ENCODE measurements at regions not wholly inside any gene's neighbourhood (a gene's known extent, or its start where the extent isn't known, plus 50 kb on each side); places are given as distances from the start of the nearest gene placed in this dataset.
"Not testable (repeated sequence)": the region's sequence is repeated elsewhere in the genome, so short reads cannot be mapped to it uniquely, and the experiment has no call there.

DNA sequence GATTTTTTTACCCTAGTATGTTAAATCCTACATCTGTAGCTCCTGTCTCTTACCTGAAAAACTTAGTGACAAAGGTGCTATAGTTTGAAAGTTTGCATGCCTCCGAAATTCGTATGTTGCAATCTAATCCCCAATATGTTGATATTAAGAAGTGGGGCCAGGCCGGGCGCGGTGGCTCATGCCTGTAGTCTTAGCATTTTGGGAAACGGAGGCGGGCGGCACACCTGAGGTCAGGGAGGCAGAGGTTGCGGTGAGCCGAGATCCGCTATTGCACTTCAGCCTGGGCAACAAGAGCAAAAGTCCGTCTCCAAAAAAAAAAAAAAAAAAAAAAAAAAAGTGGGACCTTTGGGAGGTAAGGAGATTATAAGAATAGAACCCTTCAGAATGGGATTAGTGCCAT lies 471.3 kb upstream of the TECRL start:
- no peaks in the 10 kb centered on the region for H3K27me3 Mint-ChIP-seq
- CTCF ChIA-PET, result no interaction called here
- H3K36me3 Mint-ChIP-seq, result no peaks in the 10 kb centered on the region
- H3K9me3 Mint-ChIP-seq, result peaks cover 3% of the 10 kb centered on the region
- H3K27ac Mint-ChIP-seq, result no peak overlapping the region
- no peak for DNase-seq
- no peak overlapping the region for H3K4me3 Mint-ChIP-seq
- H3K4me1 Mint-ChIP-seq, result peaks cover 7% of the 10 kb centered on the region

- no peak for DNase-seq
- H3K27ac Mint-ChIP-seq, result no peak overlapping the region
- no peaks in the 10 kb centered on the region for H3K36me3 Mint-ChIP-seq
- H3K4me3 Mint-ChIP-seq, result no peak overlapping the region
- H3K27me3 Mint-ChIP-seq, result no peaks in the 10 kb centered on the region
- CTCF ChIA-PET, result no interaction called here
- H3K4me1 Mint-ChIP-seq, result no peaks in the 10 kb centered on the region
- peaks cover 8% of the 10 kb centered on the region for H3K9me3 Mint-ChIP-seq
Observed at GRCh38 chr4:64876021-64876420, 466.8 kb upstream of the TECRL start.

- H3K36me3 Mint-ChIP-seq, result no peaks in the 10 kb centered on the region
- DNase-seq, result no peak
- H3K9me3 Mint-ChIP-seq, result peaks cover 14% of the 10 kb centered on the region
- no peak overlapping the region for H3K27ac Mint-ChIP-seq
- H3K27me3 Mint-ChIP-seq, result no peaks in the 10 kb centered on the region
- H3K4me3 Mint-ChIP-seq, result no peak overlapping the region
- CTCF ChIA-PET, result no interaction called here
- no peaks in the 10 kb centered on the region for H3K4me1 Mint-ChIP-seq
Observed at GRCh38 chr4:64870558-64870957, 461.3 kb upstream of the TECRL start.

DNA sequence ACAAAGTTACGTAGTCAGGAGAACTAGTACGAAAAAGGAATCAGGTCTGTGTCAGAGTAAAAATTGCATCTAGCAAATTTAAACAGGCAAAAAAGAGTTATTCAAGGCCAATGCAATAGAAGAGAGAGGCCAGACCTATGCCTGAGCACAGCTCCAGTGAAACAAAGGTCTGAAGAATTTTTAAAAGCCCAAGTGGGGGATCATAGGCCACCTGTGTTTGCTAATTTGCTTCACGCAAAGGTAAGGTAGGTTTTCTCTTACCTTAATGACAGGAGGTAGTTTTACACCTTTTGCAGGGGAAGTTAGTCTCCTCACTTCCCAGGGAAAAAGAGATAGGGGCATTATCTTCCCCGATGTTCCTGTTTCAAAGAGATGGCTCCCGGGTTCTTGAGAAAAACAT lies 448.6 kb upstream of the TECRL start:
- Mint-ChIP-seq H3K4me3 (no peak overlapping the region), H3K27ac (no peak overlapping the region), H3K36me3 (no peaks in the 10 kb centered on the region), H3K4me1 (no peaks in the 10 kb centered on the region), H3K27me3 (no peaks in the 10 kb centered on the region), H3K9me3 (no peaks in the 10 kb centered on the region)
- no peak for DNase-seq
- CTCF ChIA-PET, result no interaction called here

DNA sequence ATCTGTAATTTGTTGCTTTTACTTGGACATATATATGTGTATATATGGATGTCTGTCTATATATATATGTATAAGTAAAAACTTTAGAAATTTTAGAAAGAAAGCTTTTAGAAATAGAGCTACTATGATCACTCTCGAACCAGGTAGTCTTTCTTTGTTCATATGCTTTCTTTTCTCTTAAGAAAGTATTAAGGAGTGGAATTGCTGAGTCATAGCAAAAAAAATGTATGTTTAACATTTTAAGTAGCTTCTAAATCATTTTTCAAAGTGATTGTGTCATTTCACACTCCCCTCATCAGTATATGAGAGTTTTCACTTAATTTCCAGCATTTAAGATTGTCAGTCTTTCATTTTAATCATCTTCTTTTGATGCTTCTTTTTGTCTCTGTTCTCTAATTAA lies 447.9 kb upstream of the TECRL start:
- Mint-ChIP-seq H3K4me3 (no peak overlapping the region), H3K27ac (no peak overlapping the region), H3K36me3 (no peaks in the 10 kb centered on the region), H3K27me3 (no peaks in the 10 kb centered on the region), H3K9me3 (no peaks in the 10 kb centered on the region), H3K4me1 (no peaks in the 10 kb centered on the region)
- CTCF ChIA-PET, result no interaction called here
- no peak for DNase-seq

- no peak overlapping the region for H3K27ac Mint-ChIP-seq
- H3K36me3 Mint-ChIP-seq, result no peaks in the 10 kb centered on the region
- H3K4me1 Mint-ChIP-seq, result no peaks in the 10 kb centered on the region
- CTCF ChIA-PET, result no interaction called here
- H3K4me3 Mint-ChIP-seq, result no peak overlapping the region
- DNase-seq, result no peak
- peaks cover 3% of the 10 kb centered on the region for H3K9me3 Mint-ChIP-seq
- no peaks in the 10 kb centered on the region for H3K27me3 Mint-ChIP-seq
Observed at GRCh38 chr4:64846417-64846816, 437.2 kb upstream of the TECRL start.

DNA sequence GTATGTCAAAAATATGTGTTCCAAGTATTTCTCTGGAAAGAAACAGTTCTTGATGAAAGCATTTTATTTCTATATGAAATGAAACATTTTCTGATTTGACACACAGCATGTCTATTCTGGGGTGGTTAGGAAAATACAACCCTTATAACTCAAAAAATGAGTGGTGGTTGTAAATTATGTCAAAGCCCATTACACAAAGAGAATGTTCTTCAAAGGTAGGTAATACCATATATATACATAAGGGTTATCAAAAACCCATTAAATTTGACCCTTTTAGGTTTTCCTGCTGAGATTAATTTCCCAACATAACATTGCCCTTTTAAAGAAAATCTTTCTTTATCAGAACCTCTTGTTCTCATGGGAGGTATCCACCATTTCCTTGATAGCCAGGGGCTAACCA lies 420.5 kb upstream of the TECRL start:
- Mint-ChIP-seq H3K4me3 (no peak overlapping the region), H3K36me3 (no peaks in the 10 kb centered on the region), H3K9me3 (peaks cover 12% of the 10 kb centered on the region), H3K27me3 (no peaks in the 10 kb centered on the region), H3K27ac (no peak overlapping the region), H3K4me1 (no peaks in the 10 kb centered on the region)
- CTCF ChIA-PET, result no interaction called here
- DNase-seq, result no peak

- no peaks in the 10 kb centered on the region for H3K9me3 Mint-ChIP-seq
- no peaks in the 10 kb centered on the region for H3K27me3 Mint-ChIP-seq
- H3K27ac Mint-ChIP-seq, result no peak overlapping the region
- CTCF ChIA-PET, result no interaction called here
- H3K4me3 Mint-ChIP-seq, result no peak overlapping the region
- H3K4me1 Mint-ChIP-seq, result no peaks in the 10 kb centered on the region
- no peak for DNase-seq
- no peaks in the 10 kb centered on the region for H3K36me3 Mint-ChIP-seq
Observed at GRCh38 chr4:64824591-64824990, 415.3 kb upstream of the TECRL start.

DNA sequence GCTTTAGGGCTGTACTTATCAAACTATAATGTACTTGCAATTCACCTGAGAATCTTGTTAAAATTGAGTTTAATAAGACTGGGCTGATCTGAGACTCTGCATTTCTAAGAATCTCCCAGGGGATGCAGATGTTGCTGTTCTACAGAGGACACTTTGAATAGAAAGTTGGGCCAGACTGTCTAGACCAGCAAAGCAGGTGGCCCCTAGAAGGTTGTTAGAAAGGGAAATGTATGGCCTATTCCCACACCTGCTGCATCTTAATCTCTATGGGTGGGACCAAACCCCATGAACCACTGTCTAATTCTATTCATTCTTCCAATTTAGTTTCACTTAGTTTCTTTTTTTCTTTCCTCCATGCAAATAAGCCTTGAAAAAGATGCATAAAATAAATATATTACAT lies 413.2 kb upstream of the TECRL start:
- no peaks in the 10 kb centered on the region for H3K36me3 Mint-ChIP-seq
- no peaks in the 10 kb centered on the region for H3K4me1 Mint-ChIP-seq
- H3K27ac Mint-ChIP-seq, result no peak overlapping the region
- no peak for DNase-seq
- no peaks in the 10 kb centered on the region for H3K27me3 Mint-ChIP-seq
- no peaks in the 10 kb centered on the region for H3K9me3 Mint-ChIP-seq
- CTCF ChIA-PET, result no interaction called here
- no peak overlapping the region for H3K4me3 Mint-ChIP-seq

GRCh38 chr4:64821219-64821976 lies 412.1 kb upstream of the TECRL start:
- H3K27me3 Mint-ChIP-seq, result no peaks in the 10 kb centered on the region
- CTCF ChIA-PET, result no interaction called here

DNA sequence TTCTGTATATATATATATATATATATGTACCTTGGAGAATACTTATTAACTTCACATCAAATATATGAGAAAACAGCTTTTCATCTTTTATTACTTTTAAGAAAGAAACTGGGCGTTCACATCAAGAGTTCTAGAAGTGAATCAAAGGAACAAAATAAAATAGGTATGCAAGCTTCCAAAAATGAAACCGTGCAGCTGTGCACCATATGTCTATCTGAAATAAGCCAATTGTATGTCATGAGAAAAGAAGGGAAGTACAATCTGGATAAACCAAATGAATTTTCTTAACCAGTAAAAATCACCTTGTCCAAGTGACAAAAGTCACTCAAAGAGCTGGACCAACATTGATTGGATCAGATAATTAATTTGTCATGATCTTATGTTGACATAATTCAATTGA lies 405.4 kb upstream of the TECRL start:
- Mint-ChIP-seq H3K9me3 (peaks cover 3% of the 10 kb centered on the region), H3K27ac (no peak overlapping the region), H3K4me1 (no peaks in the 10 kb centered on the region), H3K4me3 (no peak overlapping the region), H3K27me3 (no peaks in the 10 kb centered on the region), H3K36me3 (no peaks in the 10 kb centered on the region)
- CTCF ChIA-PET, result no interaction called here
- no peak for DNase-seq

More at GRCh38 chr4:64821219-64821976, 412.1 kb upstream of the TECRL start:
- H3K27ac Mint-ChIP-seq, result no peak overlapping the region
- no peaks in the 10 kb centered on the region for H3K4me1 Mint-ChIP-seq
- no peak overlapping the region for H3K4me3 Mint-ChIP-seq
- no peaks in the 10 kb centered on the region for H3K36me3 Mint-ChIP-seq
- no peak for DNase-seq
- no peaks in the 10 kb centered on the region for H3K9me3 Mint-ChIP-seq

DNA sequence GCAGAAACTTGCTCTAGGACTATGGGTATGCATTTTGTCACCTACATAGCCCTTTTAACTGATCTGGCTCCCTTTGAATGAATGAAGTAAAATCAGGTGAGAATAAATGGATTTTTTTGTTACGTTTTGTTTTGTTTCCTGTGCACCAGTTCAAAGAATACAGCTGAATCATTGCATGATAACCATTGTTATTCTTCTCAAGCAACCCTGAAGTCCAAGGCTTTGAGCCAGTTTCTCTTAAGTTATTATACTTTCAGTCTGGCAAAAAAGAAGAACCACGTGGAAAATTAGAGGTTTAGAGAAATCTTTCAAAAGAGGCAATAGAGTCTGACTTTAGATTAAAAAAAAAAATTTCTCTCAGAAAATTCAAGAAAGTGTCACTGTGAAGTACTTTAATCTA lies 398.6 kb upstream of the TECRL start:
- no peak for DNase-seq

GRCh38 chr4:64799751-64800150 lies 390.5 kb upstream of the TECRL start:
- DNase-seq, result no peak
- H3K27me3 Mint-ChIP-seq, result no peaks in the 10 kb centered on the region
- CTCF ChIA-PET, result interaction anchor here (0.6 kb wide), 1 partner anchor 23 kb away, joined by 3 read pairs; no protein-coding TSS in a partner anchor
- H3K9me3 Mint-ChIP-seq, result peaks cover 9% of the 10 kb centered on the region
- no peaks in the 10 kb centered on the region for H3K36me3 Mint-ChIP-seq
- H3K27ac Mint-ChIP-seq, result no peak overlapping the region
- no peak overlapping the region for H3K4me3 Mint-ChIP-seq
- no peaks in the 10 kb centered on the region for H3K4me1 Mint-ChIP-seq

More for the DNA sequence above, 398.6 kb upstream of the TECRL start:
- no peaks in the 10 kb centered on the region for H3K4me1 Mint-ChIP-seq
- H3K27ac Mint-ChIP-seq, result no peak overlapping the region
- no peaks in the 10 kb centered on the region for H3K27me3 Mint-ChIP-seq
- CTCF ChIA-PET, result no interaction called here
- no peak overlapping the region for H3K4me3 Mint-ChIP-seq
- H3K9me3 Mint-ChIP-seq, result peaks cover 12% of the 10 kb centered on the region
- no peaks in the 10 kb centered on the region for H3K36me3 Mint-ChIP-seq

- H3K4me1 Mint-ChIP-seq, CTCF ChIA-PET, H3K36me3 Mint-ChIP-seq, H3K9me3 Mint-ChIP-seq, H3K4me3 Mint-ChIP-seq, H3K27me3 Mint-ChIP-seq, DNase-seq, H3K27ac Mint-ChIP-seq: not testable (repeated sequence)
Observed at GRCh38 chr4:64798828-64799227, 389.6 kb upstream of the TECRL start.

DNA sequence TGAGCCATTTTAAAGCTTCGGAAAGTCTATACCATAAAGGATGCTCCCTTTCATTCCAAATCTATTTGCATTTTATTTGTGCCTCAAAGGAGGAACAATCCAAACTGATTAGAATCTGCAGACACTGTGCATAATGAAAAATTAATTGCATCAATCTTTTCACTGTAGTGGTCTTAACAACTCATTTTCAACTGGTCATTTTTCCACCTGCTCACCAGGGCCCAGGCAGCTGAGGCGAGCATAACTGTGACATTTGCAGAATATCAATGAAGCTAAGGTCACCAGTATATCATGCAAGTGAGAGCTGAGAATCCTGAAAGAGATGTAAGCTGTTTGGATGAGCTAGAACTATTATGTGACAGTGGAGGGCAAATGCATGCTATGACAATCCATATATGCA lies 387.3 kb upstream of the TECRL start:
- H3K36me3 Mint-ChIP-seq, result no peaks in the 10 kb centered on the region
- no peak for DNase-seq
- H3K4me1 Mint-ChIP-seq, result no peaks in the 10 kb centered on the region
- no peak overlapping the region for H3K4me3 Mint-ChIP-seq
- H3K27ac Mint-ChIP-seq, result no peak overlapping the region
- CTCF ChIA-PET, result no interaction called here
- no peaks in the 10 kb centered on the region for H3K27me3 Mint-ChIP-seq
- peaks cover 1% of the 10 kb centered on the region for H3K9me3 Mint-ChIP-seq

DNA sequence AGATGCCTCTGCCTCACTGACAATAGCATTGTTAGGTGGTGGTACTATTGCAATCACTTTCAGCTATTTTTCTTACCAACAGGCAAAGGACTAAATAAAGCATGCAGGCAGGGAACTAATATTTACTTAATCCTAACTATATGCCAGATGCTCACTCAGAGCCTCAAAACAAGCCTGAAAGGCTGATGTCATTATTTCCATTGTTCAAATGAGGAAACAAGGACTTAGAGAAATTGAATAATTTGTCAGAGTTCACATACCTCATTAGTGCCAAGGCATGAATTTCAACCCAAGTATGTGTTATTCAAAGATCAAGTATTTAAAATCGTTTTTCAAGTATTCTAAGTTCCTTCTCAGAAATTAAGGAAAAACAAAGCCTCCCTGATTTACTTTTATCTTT lies 374.9 kb upstream of the TECRL start:
- H3K27me3 Mint-ChIP-seq, result no peaks in the 10 kb centered on the region
- H3K4me1 Mint-ChIP-seq, result no peaks in the 10 kb centered on the region
- H3K27ac Mint-ChIP-seq, result no peak overlapping the region
- H3K36me3 Mint-ChIP-seq, result no peaks in the 10 kb centered on the region
- no peak overlapping the region for H3K4me3 Mint-ChIP-seq
- CTCF ChIA-PET, result no interaction called here
- no peak for DNase-seq
- H3K9me3 Mint-ChIP-seq, result no peaks in the 10 kb centered on the region
